K562 (cell line): ENCODE measurements at regions not wholly inside any gene's neighbourhood (a gene's known extent, or its start where the extent isn't known, plus 50 kb on each side); places are given as distances from the start of the nearest gene placed in this dataset.

ENCODE experiments used
- ATAC-seq: fragments of 200-7000 bp; cut with Tn5 transposase; 3 replicates; pipeline ENCODE4 v1.9.1; 2020; ENCODE audit warnings: moderate library complexity
- BruUV-seq: library from RNA; stranded (reverse); fragments of 400-500 nt; replicated peaks from 2 replicates; lab custom pipeline; 2021; lab: Mats Ljungman, UMichigan
- CTCF ChIA-PET: fragments of 300-600 bp; formaldehyde crosslinking; extraction: SDS; loops from one replicate; lab custom pipeline; 2021; ENCODE audit warnings: low intra/inter-chr PET ratio; lab: Yijun Ruan, JAX
- POLR2A ChIA-PET: fragments of 300-600, 350-650 bp; sonication (Branson Sonifier 250); formaldehyde crosslinking; extraction: SDS; loops from one replicate; lab custom pipeline; 2021; ENCODE audit warnings: antibody characterized with exemption, inconsistent platforms; lab: Yijun Ruan, JAX
- DNase-seq, 4 experiments: peaks; one replicate each; pipeline versions ENCODE4 v3.0.0 to v3.0.0-alpha.2; 2011 to 2018; ENCODE audit warnings: low spot score in 3 of 4, mixed read lengths in 3 of 4; ENCODE audit errors: extremely low read depth in 1 of 4
- FAIRE-seq: peaks from 2 replicates; lab custom pipeline; 2011; peaks lifted over from hg19 to GRCh38; lab: Jason Lieb, UNC
- H2AFZ ChIP-seq: 2 replicates; pipeline ENCODE4 v1.6.0; 2011; ENCODE audit warnings: low read depth, low read length, control low read depth, inconsistent platforms
- H3K27ac ChIP-seq: fragments of 200-600 bp; 3 replicates; pipeline ENCODE4 v1.8.0; 2011; ENCODE audit warnings: low read depth, mild to moderate bottlenecking, control low read depth, inconsistent platforms, low read length, moderate library complexity, mixed read lengths; ENCODE audit errors: extremely low read depth
- H3K27me3 ChIP-seq, 2 experiments: fragments of 300-600 bp in 1 of 2; 2 replicates in 1 of 2; 3 replicates in 1 of 2; pipeline versions ENCODE4 v1.6.0 to v1.8.0; 2011; ENCODE audit warnings: inconsistent platforms in 2 of 2, low read length in 2 of 2, mild to moderate bottlenecking in 1 of 2, mixed read lengths in 1 of 2, moderate library complexity in 1 of 2; ENCODE audit not compliant: control insufficient read depth in 2 of 2, insufficient read depth in 2 of 2
- H3K36me3 ChIP-seq: fragments of 300-600 bp; 3 replicates; pipeline ENCODE4 v1.8.0; 2011; ENCODE audit warnings: mild to moderate bottlenecking, low read length, inconsistent platforms; ENCODE audit not compliant: control insufficient read depth, insufficient read depth
- H3K4me1 ChIP-seq, 2 experiments: fragments of 200-600 bp in 1 of 2; replicated peaks in 1 of 2; 2 replicates in 1 of 2; 3 replicates in 1 of 2; pipeline versions ENCODE4 v1.5.1 to v1.8.0; 2011; ENCODE audit warnings: inconsistent platforms in 2 of 2, low read length in 2 of 2, mild to moderate bottlenecking in 1 of 2, mixed read lengths in 1 of 2, moderate library complexity in 1 of 2; ENCODE audit not compliant: control insufficient read depth in 2 of 2, insufficient read depth in 2 of 2
- H3K4me2 ChIP-seq: 2 replicates; pipeline ENCODE4 v1.6.1; 2011; ENCODE audit warnings: low read length, control low read depth, inconsistent platforms, mixed read lengths; ENCODE audit not compliant: insufficient read depth
- H3K4me3 ChIP-seq: fragments of 200-600 bp; sonication (generic), shearing (Covaris generic); 2 replicates; pipeline ENCODE4 v1.5.1; 2016; ENCODE audit warnings: control low read depth, inconsistent platforms
- H3K79me2 ChIP-seq: fragments of 200-600 bp; 3 replicates; pipeline ENCODE4 v1.8.0; 2011; ENCODE audit warnings: low read length, inconsistent platforms; ENCODE audit not compliant: control insufficient read depth, insufficient read depth
- H3K9ac ChIP-seq, 2 experiments: 2 replicates each; pipeline versions ENCODE4 v1.6.0 to v1.6.1; 2011; ENCODE audit warnings: low read depth in 2 of 2, low read length in 2 of 2, control low read depth in 1 of 2, inconsistent platforms in 1 of 2, mild to moderate bottlenecking in 1 of 2, mixed read lengths in 1 of 2; ENCODE audit not compliant: insufficient read depth in 1 of 2
- H3K9me1 ChIP-seq: one replicate; pipeline ENCODE4 v1.6.0; 2011; ENCODE audit warnings: inconsistent platforms, mild to moderate bottlenecking, low read length, moderate library complexity; ENCODE audit not compliant: control insufficient read depth, insufficient read depth
- H3K9me3 ChIP-seq: replicated peaks from 2 replicates; pipeline ENCODE4 v1.5.1; 2011; ENCODE audit warnings: low read depth, low read length, inconsistent platforms; ENCODE audit not compliant: control insufficient read depth, insufficient read depth
- H4K20me1 ChIP-seq: replicated peaks from 2 replicates; pipeline ENCODE4 v1.6.1; 2011; ENCODE audit warnings: low read length, inconsistent platforms, mixed read lengths; ENCODE audit not compliant: control insufficient read depth, insufficient read depth
- FIP1L1 ChIP-seq: fragments of 200-400 bp; formaldehyde crosslinking; IDR thresholded peaks from 2 replicates; pipeline ENCODE4 v1.6.1; 2018; ENCODE audit warnings: mild to moderate bottlenecking, low read depth, low read length; ENCODE audit not compliant: poor library complexity, severe bottlenecking
- HNRNPH1 ChIP-seq: fragments of 200-400 bp; formaldehyde crosslinking; optimal IDR thresholded peaks from 2 replicates; pipeline ENCODE3; 2017; ENCODE audit warnings: low read depth, mild to moderate bottlenecking, low read length, moderate library complexity
- KLF13 ChIP-seq: fragments of 450-650 bp; IDR thresholded peaks from 2 replicates; pipeline ENCODE4 v1.6.1; 2016; ENCODE audit warnings: missing genetic modification characterization, low read depth, mild to moderate bottlenecking, missing compliant biosample characterization, moderate library complexity, borderline replicate concordance
- MED1 ChIP-seq: sonication (generic); formaldehyde crosslinking; IDR thresholded peaks from 2 replicates; pipeline ENCODE4 v1.8.1; 2023; ENCODE audit warnings: missing genetic modification reagents, borderline replicate concordance
- MTF1 ChIP-seq: fragments of 250-450 bp; sonication (Bioruptor Pico); IDR thresholded peaks from 2 replicates; pipeline ENCODE4 v1.9.0; 2021; ENCODE audit warnings: moderate library complexity, mild to moderate bottlenecking, inconsistent platforms, borderline replicate concordance
- SMAD1 ChIP-seq: fragments of 150-350 bp; IDR thresholded peaks from 2 replicates; pipeline ENCODE4 v1.6.1; 2014; ENCODE audit warnings: low read length, low read depth; ENCODE audit not compliant: partially characterized antibody
- ZNF561 ChIP-seq: fragments of 450-650 bp; formaldehyde crosslinking; conservative IDR thresholded peaks from 2 replicates; pipeline ENCODE4 v1.4.0; 2020; ENCODE audit warnings: mild to moderate bottlenecking, moderate library complexity
- WGBS: fragments of 100-300 bp; shearing (Covaris generic); methylation state at CpG from one replicate; pipeline ENCODE4 v1.1.6; 2016; ENCODE audit warnings: low coverage, mixed read lengths; ENCODE audit not compliant: insufficient coverage; ENCODE audit errors: missing lambda C conversion rate; 5-methylcytosine and 5-hydroxymethylcytosine counted together
- in situ Hi-C: fragments of 300-500 bp; cut with MboI; formaldehyde crosslinking; loops from 4 replicates; pipeline ENCODE4 v1.15.0; 2018; ENCODE audit warnings: inconsistent platforms, mixed read lengths
- intact Hi-C: fragments of 100-400 bp; cut with micrococcal nuclease; formaldehyde crosslinking; loops from 2 replicates; pipeline ENCODE4 v1.14.2; 2022
- TF ChIP-seq, protein P1 (sequence below): sonication (generic); formaldehyde crosslinking; IDR thresholded peaks from 2 replicates; pipeline ENCODE4 v1.8.1; 2023; ENCODE audit warnings: mild to moderate bottlenecking, missing genetic modification reagents
- TF ChIP-seq, protein P2 (sequence below): fragments of 250-450 bp; sonication (Bioruptor Pico); IDR thresholded peaks from 2 replicates; pipeline ENCODE4 v1.5.0; 2022; ENCODE audit warnings: mild to moderate bottlenecking

DNA sequence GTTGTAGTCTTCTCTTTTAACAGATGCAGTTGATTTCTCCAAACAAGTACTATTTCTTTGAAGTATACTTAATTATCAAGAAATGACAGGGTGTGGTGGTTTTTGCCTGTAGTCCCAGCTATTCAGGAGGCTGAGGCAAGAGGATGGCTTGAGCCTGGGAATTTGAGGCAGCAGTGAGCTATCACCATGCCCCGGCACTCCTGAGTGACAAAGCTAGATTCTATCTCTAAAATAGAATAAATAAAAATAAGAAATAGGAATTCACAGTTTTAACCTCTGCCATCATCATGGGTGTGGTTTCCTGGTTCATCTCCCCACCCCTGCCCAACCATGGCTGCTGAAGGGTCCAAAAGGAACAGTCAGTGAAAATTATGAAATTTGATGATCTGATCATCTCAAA lies 290.2 kb upstream of the FLRT2 start:
- Histone ChIP-seq H3K27ac (no peak overlapping the region), H3K4me2 (no peak overlapping the region), H3K36me3 (no peaks in the 10 kb centered on the region), H3K9ac (no peak overlapping the region), H3K27me3 (no peaks in the 10 kb centered on the region), H3K4me3 (no peak overlapping the region), H3K9me1 (no peaks in the 10 kb centered on the region), H3K79me2 (no peaks in the 10 kb centered on the region), H3K4me1 (no peaks in the 10 kb centered on the region), H2AFZ (no peak overlapping the region), H3K9me3 (no peaks in the 10 kb centered on the region), H4K20me1 (no peaks in the 10 kb centered on the region)
- ChIA-PET CTCF (no interaction called here), POLR2A (no interaction called here)
- in situ Hi-C loops (no loop called here), intact Hi-C loops (no loop called here)
- ATAC-seq (no peak), FAIRE-seq (no peak), DNase-seq (no peak)
- no peak for TF ChIP-seq FIP1L1
- no peak for TF ChIP-seq MED1
- TF ChIP-seq, protein P1, sequence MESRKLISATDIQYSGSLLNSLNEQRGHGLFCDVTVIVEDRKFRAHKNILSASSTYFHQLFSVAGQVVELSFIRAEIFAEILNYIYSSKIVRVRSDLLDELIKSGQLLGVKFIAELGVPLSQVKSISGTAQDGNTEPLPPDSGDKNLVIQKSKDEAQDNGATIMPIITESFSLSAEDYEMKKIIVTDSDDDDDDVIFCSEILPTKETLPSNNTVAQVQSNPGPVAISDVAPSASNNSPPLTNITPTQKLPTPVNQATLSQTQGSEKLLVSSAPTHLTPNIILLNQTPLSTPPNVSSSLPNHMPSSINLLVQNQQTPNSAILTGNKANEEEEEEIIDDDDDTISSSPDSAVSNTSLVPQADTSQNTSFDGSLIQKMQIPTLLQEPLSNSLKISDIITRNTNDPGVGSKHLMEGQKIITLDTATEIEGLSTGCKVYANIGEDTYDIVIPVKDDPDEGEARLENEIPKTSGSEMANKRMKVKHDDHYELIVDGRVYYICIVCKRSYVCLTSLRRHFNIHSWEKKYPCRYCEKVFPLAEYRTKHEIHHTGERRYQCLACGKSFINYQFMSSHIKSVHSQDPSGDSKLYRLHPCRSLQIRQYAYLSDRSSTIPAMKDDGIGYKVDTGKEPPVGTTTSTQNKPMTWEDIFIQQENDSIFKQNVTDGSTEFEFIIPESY (CRISPR knock-in tag) = no peak
- TF ChIP-seq, protein P2, sequence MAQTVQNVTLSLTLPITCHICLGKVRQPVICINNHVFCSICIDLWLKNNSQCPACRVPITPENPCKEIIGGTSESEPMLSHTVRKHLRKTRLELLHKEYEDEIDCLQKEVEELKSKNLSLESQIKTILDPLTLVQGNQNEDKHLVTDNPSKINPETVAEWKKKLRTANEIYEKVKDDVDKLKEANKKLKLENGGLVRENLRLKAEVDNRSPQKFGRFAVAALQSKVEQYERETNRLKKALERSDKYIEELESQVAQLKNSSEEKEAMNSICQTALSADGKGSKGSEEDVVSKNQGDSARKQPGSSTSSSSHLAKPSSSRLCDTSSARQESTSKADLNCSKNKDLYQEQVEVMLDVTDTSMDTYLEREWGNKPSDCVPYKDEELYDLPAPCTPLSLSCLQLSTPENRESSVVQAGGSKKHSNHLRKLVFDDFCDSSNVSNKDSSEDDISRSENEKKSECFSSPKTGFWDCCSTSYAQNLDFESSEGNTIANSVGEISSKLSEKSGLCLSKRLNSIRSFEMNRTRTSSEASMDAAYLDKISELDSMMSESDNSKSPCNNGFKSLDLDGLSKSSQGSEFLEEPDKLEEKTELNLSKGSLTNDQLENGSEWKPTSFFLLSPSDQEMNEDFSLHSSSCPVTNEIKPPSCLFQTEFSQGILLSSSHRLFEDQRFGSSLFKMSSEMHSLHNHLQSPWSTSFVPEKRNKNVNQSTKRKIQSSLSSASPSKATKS (CRISPR knock-in tag) = no peak
- TF ChIP-seq HNRNPH1 = no peak
- TF ChIP-seq MTF1 (CRISPR knock-in tag) = no peak
- no peak for TF ChIP-seq ZNF561
- no peak for TF ChIP-seq SMAD1
- no peak for TF ChIP-seq KLF13 (tag)
- WGBS = 0% methylated on average over 1 of the region's 1 CpG
- no TSS peak for BruUV-seq
